Left ventricle myocardium inferior (tissue), 1 donor: ENCODE measurements at regions not wholly inside any gene's neighbourhood (a gene's known extent, or its start where the extent isn't known, plus 50 kb on each side); places are given as distances from the start of the nearest gene placed in this dataset.

Experiments
- DNase-seq: peaks from one replicate; pipeline ENCODE4 v3.0.0-alpha.2; 2020
- H3K27ac ChIP-seq: fragments of 200-600 bp; replicated peaks from 2 replicates; pipeline ENCODE4 v1.8.0; 2021
- H3K27me3 ChIP-seq: fragments of 200-600 bp; 2 replicates; pipeline ENCODE4 v1.8.0; 2021; ENCODE audit warnings: low read depth
- H3K36me3 ChIP-seq: fragments of 200-600 bp; 2 replicates; pipeline ENCODE4 v1.8.0; 2021
- H3K4me1 ChIP-seq: fragments of 200-600 bp; 2 replicates; pipeline ENCODE4 v1.8.0; 2021
- H3K4me3 ChIP-seq: fragments of 200-600 bp; 2 replicates; pipeline ENCODE4 v1.8.0; 2021; ENCODE audit warnings: mild to moderate bottlenecking, moderate library complexity
- H3K9me3 ChIP-seq: fragments of 200-600 bp; replicated peaks from 2 replicates; pipeline ENCODE4 v1.8.0; 2021
- CTCF ChIP-seq: fragments of 200-600 bp; IDR thresholded peaks from 2 replicates; pipeline ENCODE4 v1.8.0; 2021; ENCODE audit warnings: antibody characterized with exemption, mild to moderate bottlenecking, borderline replicate concordance
- intact Hi-C: fragments of 100-400 bp; cut with micrococcal nuclease; formaldehyde crosslinking; loops from one replicate; pipeline ENCODE4 v1.11.0; 2022
- donor health status: DM: no; HTN: yes; CAD: no; lungs with severe emphysema.

DNA sequence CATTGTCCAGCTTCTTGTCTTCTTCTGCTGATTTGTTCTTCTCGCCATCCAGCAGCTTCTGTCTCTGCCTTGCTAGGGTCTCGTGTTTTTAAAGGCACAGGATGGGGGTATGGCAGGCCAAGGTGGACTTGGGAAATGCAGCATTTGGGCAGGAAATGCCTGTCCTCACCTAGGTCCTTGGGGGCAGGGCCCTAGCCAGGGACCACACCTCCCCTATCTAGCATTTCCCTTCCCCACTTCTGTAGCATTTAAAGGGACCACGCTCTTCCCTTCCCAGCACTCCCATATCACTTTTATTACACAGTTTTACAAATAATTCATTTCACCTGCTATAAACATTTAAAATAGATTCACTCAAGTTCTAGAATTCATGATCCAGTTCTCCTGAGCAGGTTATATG, 315.4 kb upstream of the LMCD1 start:
- no peaks in the 10 kb centered on the region for H3K4me1 ChIP-seq
- TF ChIP-seq CTCF = no peak
- no peak overlapping the region for H3K4me3 ChIP-seq
- H3K27ac ChIP-seq = no peak overlapping the region
- intact Hi-C loops = no loop called here
- no peaks in the 10 kb centered on the region for H3K27me3 ChIP-seq
- no peaks in the 10 kb centered on the region for H3K36me3 ChIP-seq
- H3K9me3 ChIP-seq = peaks cover 5% of the 10 kb centered on the region
- DNase-seq = no peak

GRCh38 chr3:8187996-8188395, 313.6 kb upstream of the LMCD1 start:
- intact Hi-C loops = no loop called here
- peaks cover 14% of the 10 kb centered on the region for H3K9me3 ChIP-seq
- TF ChIP-seq CTCF = no peak
- H3K4me3 ChIP-seq = no peak overlapping the region
- no peak overlapping the region for H3K27ac ChIP-seq
- no peaks in the 10 kb centered on the region for H3K27me3 ChIP-seq
- no peaks in the 10 kb centered on the region for H3K36me3 ChIP-seq
- no peaks in the 10 kb centered on the region for H3K4me1 ChIP-seq
- DNase-seq = no peak

- TF ChIP-seq CTCF = no peak
Measured at GRCh38 chr3:8189051-8189450, 312.6 kb upstream of the LMCD1 start.

DNA sequence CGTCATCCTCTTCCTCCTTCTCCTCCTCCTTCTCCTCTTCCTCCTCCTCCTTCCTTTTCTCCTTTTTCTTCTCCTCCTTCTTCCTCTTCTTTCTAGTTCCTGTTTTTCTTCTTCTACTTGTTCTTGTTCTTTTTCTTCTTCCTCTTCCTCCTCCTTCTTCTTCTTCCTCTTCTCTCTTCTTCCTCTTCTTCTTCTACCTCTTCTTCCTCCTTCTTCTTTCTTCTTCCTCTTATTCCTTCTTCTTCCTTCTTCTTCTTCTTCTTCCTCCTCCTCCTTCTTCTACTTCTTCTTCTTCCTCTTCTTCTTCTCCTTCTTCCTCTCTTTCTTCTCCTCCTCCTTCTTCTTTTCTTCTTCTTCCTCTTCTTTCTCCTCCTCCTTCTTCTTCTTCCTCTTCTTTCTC, 310.2 kb upstream of the LMCD1 start:
- H3K9me3 ChIP-seq = peaks cover 14% of the 10 kb centered on the region
- no peak for DNase-seq
- no peaks in the 10 kb centered on the region for H3K36me3 ChIP-seq
- TF ChIP-seq CTCF = no peak
- intact Hi-C loops = no loop called here
- no peak overlapping the region for H3K27ac ChIP-seq
- no peaks in the 10 kb centered on the region for H3K4me1 ChIP-seq
- no peaks in the 10 kb centered on the region for H3K27me3 ChIP-seq
- H3K4me3 ChIP-seq = no peak overlapping the region

More at GRCh38 chr3:8189051-8189450, 312.6 kb upstream of the LMCD1 start:
- no peaks in the 10 kb centered on the region for H3K4me1 ChIP-seq
- peaks cover 14% of the 10 kb centered on the region for H3K9me3 ChIP-seq
- no peak for DNase-seq
- intact Hi-C loops = no loop called here
- no peaks in the 10 kb centered on the region for H3K27me3 ChIP-seq
- no peak overlapping the region for H3K4me3 ChIP-seq
- no peaks in the 10 kb centered on the region for H3K36me3 ChIP-seq
- no peak overlapping the region for H3K27ac ChIP-seq

- H3K4me1 ChIP-seq = no peaks in the 10 kb centered on the region
- intact Hi-C loops = no loop called here
- no peaks in the 10 kb centered on the region for H3K36me3 ChIP-seq
- TF ChIP-seq CTCF = no peak
- H3K4me3 ChIP-seq = no peak overlapping the region
- H3K27ac ChIP-seq = no peak overlapping the region
- H3K9me3 ChIP-seq = no peaks in the 10 kb centered on the region
- no peaks in the 10 kb centered on the region for H3K27me3 ChIP-seq
- no peak for DNase-seq
Measured at GRCh38 chr3:8197384-8197783, 304.2 kb upstream of the LMCD1 start.

- Histone ChIP-seq H3K9me3 (no peaks in the 10 kb centered on the region), H3K4me1 (no peaks in the 10 kb centered on the region), H3K27ac (no peak overlapping the region), H3K36me3 (no peaks in the 10 kb centered on the region), H3K27me3 (no peaks in the 10 kb centered on the region), H3K4me3 (no peak overlapping the region)
- no peak for DNase-seq
- intact Hi-C loops = no loop called here
- TF ChIP-seq CTCF = no peak
Measured at GRCh38 chr3:8198605-8199004, 303.0 kb upstream of the LMCD1 start.
